ENCODE measurements at regions not wholly inside any gene's neighbourhood (a gene's known extent, or its start where the extent isn't known, plus 50 kb on each side); places are given as distances from the start of the nearest gene placed in this dataset.
"Not testable (repeated sequence)": the region's sequence is repeated elsewhere in the genome, so short reads cannot be mapped to it uniquely, and the experiment has no call there.

DNA sequence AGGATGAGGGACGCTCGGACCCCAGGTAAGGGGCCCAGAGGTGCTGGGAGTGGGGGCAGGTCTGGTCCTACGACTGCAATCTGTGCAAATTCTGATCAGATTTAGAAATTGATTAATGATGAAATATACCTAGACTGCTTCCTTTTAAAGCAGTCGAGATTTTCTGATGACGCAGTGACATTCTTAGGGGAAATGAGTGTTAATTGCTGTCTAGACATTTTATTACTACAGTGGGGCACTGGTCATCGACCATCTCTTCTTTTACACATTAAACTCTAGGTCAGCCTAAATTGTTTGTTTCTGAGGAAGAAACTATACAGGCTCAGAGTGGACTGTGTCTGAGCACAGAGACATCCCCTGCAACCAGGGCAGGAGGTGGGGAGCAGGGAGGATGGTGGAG lies 154.4 kb upstream of the SALL3 start:
- FAIRE-seq = no peak
- no peak for DNase-seq (ENCODE audit: insufficient read length, low spot score)

DNA sequence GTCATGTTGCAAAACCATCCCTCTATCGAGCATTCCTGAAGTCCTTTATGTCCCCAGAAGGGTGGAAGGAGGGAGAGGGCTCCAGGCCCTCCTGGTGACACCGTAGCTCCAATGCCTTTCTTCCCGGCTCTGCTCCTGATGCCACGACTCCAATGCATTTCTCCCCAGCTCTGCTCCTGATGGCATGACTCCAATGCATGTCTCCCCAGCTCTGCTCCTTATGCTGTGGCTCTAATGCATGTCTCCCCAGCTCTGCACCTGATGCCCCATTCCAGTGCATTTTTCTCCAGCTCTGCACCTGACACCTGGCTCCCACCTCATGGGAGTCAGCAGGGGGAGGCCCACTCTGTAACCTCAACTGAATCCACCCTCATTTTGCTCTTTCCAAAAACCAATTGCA lies 153.0 kb upstream of the SALL3 start:
- DNase-seq (ENCODE audit: insufficient read length, low spot score) = no peak
- no peak for FAIRE-seq

DNA sequence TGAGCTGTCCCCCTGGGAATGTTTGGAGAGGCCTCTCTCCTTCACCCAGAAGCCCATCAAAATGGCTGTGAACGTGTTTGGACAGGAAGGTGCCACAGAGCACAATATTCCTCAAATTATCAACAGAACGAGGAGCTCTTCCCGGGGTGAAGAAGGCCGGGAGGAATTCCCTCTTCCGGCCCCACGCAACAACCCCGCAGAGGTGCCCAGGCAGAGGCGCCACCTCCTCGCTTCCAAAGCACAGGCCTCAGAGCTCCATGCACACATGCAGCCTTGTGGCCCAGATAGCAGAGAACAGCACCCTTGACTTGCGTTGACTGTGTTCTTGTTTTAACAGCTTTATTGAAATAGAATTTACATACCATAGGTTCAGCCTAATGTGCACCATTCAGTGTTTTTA lies 152.5 kb upstream of the SALL3 start:
- FAIRE-seq (no peak), DNase-seq (ENCODE audit: insufficient read length, low spot score) (no peak)

DNA sequence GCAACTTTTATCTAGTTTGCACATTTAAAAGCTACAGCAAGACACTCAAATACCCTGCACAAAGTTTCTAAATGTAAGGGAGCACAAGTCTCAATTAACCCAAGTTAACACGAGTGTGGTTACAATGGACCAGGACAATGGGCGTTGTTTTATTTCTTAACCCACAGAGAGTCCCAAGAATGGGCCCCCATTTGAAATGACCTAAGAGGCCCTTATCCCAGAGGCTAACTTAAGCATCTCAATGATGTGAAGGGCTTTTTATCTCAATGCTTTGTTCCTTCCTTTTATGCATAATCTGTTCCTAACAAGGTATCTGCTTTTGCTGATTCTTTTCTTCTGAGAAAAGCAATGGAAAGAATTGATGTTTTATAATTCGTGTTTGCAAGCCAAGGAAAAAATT lies 151.5 kb upstream of the SALL3 start:
- FAIRE-seq = no peak
- no peak for DNase-seq (ENCODE audit: insufficient read length, low spot score)

DNA sequence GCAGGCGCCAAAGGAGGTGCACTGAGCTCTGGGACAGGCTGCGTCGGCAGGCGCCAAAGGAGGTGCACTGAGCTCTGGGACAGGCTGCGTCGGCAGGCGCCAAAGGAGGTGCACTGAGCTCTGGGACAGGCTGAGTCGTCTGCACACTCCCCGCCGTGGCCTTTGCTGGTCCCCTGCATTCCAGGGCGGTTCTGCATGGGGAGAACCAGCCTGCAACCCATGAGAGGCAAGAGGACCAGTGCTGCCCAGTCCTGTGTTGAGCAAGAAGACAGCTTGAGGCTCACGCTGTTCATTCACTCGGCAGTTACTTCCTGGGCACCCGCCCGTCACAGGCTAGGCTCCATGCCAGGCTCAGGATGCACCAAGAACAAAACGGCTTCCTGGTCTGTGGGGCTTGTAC lies 150.6 kb upstream of the SALL3 start:
- FAIRE-seq; DNase-seq (ENCODE audit: insufficient read length, low spot score): not testable (repeated sequence)

DNA sequence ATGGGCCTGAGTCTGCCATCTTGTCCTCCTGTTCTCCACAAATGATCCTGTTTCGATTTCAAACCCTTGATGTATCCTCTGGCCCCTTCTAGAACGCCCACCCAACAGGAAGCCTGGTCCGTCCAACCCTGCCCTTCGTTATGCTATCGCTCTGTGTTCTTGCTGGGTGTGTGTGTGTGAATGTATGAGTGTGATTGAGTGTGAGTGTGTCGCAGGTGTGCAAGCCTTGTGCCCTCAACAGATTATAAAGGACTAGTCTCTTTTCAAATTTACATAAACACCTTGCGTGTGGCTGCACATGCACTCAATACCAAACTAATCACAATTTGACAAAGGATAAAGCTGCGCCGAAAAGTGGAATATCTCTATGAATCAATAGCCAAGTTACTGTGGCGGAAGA lies 149.5 kb upstream of the SALL3 start:
- no peak for DNase-seq (ENCODE audit: insufficient read length, low spot score)

DNA sequence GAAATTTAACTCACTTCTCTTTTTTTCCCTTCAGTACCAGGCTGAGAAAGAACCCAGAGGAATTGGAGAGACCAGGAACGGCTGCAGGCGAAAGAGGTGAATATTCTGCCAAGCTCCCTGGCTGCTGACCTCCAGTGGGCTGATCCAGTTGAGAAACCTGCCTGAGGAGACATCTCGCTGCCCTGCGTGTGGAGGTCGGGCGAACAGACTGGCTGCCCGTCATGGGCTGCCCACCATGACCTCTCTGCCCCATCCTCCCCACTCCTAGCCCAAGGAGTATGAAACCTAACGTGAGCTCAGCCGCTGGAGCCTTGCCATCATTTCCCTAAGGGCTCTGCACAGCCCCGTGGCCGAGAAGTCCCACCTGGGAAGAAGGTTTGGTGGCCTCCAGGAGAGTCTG lies 148.8 kb upstream of the SALL3 start:
- no peak for FAIRE-seq
- no peak for DNase-seq (ENCODE audit: insufficient read length, low spot score)

More for the DNA sequence above, 149.5 kb upstream of the SALL3 start:
- FAIRE-seq = no peak

DNA sequence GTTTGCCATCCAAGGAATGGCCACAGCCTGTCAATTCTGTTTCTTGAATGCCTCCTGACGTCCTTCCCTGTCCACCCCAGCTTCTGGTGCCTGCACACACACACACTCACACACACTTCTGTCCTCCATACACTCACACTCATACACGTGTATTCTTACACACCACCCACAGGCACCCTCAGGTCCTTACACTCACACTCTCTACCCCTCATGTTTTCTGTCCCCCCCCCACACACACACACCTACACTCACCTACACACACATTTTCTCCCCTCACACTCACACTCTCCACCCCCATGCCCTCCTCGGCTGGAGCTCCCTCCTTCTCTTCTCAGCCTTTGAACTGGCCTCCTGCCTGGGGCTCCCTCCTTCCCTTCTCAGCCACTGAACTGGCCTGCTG lies 148.0 kb upstream of the SALL3 start:
- DNase-seq (ENCODE audit: insufficient read length, low spot score) (no peak), FAIRE-seq (no peak)

DNA sequence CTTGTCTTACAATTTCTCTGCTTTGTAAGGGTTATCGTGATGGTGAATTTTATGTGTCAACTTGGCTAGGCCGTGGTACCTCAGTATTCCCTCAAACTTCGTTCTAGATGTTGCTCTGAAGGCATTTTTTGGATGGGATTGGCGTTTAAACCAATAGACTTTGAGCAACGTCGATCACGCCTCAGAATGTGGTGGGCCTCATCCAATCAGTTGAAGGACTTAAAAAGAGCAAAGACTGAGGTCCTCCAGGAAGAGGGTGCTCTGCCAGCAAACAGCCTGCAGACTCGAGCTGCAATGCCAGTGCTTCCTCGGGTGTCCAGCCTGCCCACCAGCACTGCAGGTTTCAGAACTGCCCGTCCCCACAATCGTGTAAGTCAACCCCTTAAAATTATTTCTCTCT lies 145.8 kb upstream of the SALL3 start:
- FAIRE-seq = no peak
- DNase-seq (ENCODE audit: insufficient read length, low spot score) = no peak

DNA sequence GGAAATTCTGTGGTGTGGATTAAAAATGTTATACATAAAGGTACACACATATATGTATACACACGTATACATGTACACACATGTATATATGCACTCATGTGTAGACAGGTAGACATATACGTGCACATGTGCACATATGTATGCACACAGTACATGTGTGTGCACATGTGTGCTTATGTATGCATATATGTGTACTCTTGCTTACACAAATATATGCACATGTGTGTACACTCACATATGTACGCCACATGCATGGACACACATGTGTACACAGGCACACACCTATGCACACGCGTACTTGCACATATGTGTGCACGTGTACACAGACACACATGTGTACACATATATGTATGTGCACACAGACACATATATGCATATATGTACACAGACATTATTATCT lies 142.8 kb upstream of the SALL3 start:
- no peak for DNase-seq (ENCODE audit: insufficient read length, low spot score)
- FAIRE-seq = no peak

DNA sequence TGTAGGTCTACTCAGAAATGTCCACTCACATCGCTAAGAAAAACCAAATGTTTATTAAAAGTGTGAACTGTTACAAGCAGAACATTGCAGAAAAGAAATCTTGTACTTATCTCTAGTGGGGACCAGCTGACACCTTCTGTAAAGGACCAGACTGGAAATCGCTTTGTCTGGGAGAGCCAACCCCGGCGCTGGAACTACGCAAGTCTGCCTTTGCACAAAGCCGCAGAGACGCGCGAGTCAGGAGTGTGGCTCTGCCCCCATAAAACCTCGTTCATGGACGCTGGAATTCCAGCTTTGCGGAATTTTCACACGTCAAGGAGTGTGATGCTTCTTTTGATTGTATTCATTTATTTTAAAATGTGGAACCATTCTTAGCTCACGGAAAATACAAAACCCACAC lies 141.9 kb upstream of the SALL3 start:
- FAIRE-seq (no peak), DNase-seq (ENCODE audit: insufficient read length, low spot score) (no peak)

DNA sequence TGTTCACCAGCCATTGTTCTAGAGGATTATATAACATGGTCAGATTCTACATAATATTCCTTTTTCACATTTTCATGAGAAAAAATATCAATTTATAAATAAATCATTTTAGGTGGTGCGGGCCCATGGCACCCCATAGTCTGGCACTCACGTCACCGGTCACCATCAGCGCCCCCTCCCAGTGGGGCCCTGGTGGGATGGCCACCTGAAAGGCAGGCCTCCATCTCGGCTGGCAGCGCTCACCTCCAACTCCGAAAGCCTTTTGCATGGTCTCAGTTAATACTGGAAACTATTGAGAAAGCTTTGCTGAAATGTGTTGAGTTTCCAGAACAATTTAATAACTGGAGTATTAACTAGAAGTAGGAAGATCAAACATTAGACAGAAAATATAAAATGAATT lies 141.4 kb upstream of the SALL3 start:
- DNase-seq (ENCODE audit: insufficient read length, low spot score) (no peak), FAIRE-seq (no peak)

DNA sequence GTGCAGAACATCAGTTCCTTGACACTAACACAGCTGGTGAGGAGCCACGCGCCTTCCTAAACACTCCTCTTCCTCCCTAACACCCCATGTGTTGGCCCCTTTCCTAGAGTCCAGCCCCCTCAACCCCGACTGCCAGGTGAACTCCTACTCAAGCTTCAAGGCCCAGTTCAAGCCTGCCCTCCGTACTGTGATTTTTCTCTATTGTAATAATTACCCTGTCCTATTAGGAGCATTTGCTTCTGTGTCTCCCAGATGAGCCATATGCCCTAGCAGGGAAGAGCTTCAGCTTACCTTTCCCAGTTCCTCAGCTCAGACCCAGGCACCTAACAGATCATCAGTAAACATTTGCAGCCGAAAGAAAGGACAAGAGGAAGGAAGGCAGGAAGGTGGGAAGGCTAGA lies 130.6 kb upstream of the SALL3 start:
- no peak for FAIRE-seq
- no peak for DNase-seq (ENCODE audit: insufficient read length, low spot score)

DNA sequence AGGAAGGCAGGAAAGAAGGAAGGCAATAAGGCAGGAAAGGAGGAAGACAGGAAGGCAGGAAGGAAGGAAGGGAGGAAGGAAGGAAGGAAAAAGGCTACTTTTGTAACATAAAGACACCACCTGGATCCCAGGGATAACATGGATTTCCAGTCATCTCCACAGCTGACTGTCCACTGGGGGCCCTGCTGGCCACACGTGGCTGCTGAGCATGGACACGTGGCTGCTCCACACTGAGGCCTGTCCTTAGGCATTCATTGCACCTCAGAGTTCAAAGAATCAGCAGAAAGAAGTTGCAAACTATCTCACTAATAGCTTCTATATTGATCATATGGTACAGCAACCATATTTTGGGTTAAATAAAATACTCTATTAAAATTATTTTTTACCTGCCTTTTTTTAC lies 130.2 kb upstream of the SALL3 start:
- DNase-seq (ENCODE audit: insufficient read length, low spot score) (no peak), FAIRE-seq (no peak)

DNA sequence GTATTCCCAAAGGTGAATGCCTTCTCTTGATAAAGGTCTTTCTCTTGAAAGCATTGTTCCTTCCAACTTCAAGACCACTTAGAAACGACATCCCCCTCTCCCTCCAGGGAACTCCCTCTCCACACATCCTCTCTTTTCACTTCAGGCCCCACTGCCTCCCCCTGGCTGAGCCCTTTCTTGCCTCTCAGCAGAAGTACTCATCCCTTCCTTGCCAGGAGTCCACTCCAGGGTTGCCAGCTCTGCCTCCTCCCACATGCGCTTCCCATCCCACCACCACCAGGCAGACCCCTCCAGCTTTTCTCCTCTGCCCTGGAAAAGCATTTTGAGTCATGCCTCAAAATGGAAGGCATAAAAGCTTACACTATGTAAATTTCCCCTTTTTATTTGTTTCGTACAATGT lies 126.3 kb upstream of the SALL3 start:
- FAIRE-seq (no peak), DNase-seq (ENCODE audit: insufficient read length, low spot score) (no peak)

DNA sequence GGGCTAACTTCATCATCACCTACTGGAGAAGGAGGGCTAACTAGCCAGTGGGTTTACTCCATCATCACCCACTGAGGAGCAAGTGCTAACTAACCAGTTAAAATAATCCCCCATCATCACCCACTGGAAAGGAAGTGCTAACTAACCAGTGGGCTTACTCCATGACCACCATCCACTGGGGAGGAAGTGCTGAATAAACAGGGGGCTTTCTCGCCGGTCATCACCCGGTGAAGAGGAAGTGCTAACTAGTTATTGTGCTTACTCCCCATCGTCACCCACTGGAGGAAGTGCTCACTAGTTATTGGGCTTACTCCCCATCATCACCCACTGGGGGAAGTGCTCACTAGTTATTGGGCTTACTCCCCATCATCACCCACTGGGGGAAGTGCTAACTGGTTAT lies 124.4 kb upstream of the SALL3 start:
- no peak for DNase-seq (ENCODE audit: insufficient read length, low spot score)
- FAIRE-seq = no peak

DNA sequence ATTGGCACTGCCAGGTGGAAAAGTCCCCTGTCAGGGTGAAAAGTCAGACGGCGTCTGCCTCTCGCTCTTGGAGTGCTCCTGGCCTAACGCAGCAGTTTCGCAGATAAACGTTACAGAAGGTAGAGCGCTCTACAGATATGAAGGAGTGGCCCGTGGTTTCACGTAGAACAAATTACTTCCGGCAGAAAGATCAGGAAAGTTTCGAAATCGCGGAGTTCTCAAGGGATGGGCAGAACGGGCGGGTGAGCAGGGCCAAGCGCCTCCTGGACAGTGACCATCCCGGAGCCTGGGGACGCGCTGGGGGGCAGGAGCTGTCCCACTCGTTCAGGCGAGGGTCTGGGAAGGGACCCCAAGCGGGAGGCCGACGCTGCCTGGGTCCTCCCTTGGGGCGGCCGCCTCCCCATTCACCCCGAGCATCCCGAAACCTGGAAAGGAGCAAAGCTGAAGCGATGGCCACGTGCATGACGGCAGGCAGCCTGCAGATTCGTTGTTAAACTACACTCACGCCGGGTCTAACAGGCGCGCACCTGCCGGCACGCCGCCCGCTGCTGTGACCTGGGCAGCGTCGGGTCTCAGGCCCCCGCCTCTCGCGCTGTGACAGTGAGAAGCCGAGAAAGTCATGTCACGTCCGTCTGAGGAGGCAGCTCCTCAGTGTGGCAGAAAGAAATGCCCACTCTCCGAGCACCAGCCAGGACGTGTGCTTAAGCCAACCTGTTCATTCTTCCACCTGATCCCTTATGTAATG lies 122.9 kb upstream of the SALL3 start:
- no peak for DNase-seq (ENCODE audit: insufficient read length, low spot score)
- no peak for FAIRE-seq

DNA sequence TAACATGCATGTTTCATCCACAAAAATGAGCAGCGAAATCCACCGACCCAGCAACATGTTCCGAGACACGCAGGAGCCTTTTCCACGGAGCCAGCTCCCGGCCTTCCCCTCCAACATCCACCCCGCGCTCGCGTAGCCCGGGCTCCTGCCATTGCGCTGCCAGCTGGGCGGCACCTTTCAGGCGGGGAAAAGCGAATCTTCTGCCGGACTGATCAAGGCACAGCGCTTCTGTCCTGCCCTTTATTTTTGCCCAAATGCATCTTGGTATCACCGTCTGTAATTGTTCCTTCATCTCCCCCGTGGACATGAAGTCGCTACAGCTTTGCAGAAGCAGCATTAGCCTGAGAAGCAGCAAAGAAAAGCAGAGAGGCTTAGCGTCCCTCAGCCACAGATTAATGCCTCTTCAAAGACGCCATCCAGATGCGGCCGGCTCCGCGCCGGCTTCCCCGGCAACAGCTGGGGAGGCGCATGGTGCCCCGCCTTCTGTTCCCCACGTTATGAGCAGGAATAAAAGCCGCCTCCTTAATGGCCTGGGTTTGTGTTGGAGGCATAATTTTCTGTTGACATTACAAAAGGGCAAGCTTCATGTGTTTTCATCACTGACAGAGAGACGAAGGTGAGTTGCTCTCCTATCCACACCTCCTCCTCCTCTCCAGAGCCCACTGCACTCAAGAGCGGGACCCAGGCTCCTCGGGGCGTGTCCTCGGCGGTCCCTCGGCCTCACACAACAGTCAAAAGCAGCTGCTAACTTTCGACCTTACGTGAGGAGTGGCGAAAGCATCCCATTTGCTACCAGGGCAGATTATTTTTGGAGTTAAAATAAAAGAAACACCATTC lies 122.1 kb upstream of the SALL3 start:
- no peak for FAIRE-seq
- no peak for DNase-seq (ENCODE audit: insufficient read length, low spot score)

DNA sequence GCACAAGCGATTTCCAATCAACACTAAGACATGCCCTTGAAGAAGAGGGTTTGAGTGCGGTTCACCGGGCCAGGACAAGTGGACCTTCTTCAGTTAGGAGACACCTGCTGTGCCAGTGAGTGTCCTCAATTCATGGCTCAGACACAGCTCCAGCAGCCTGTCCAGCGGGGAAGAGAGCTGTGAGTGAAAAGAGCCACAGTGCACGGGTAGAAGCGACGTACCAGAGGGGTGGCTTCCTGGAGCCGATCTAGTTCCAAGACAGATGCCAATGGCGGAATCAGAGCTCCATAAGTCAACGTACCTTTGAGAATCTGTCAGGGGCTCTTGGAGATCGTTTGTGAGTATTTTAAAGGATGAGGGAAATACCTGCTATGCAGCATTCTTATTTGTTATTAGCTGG lies 119.9 kb upstream of the SALL3 start:
- DNase-seq (ENCODE audit: insufficient read length, low spot score) (no peak), FAIRE-seq (no peak)

DNA sequence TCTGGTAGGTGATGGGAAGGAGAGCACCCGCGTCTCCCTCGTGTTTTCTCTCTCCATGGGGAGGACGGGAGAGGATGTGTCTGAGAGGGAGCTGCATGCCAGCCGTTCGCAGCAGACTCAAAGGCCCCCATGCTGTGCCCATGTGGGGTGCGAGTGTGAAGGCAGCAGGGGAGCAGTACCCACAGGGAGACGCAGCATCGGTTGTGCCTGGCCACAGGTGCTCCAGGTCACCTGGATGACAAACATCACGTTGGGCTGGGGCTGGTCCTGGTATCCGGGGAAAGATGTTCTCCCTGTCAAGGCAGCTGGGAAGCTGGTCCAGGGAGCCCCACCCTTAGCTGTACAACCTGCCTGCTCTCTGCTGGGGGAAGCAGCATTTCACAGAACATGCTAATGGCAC lies 119.5 kb upstream of the SALL3 start:
- no peak for DNase-seq (ENCODE audit: insufficient read length, low spot score)
- FAIRE-seq = no peak

DNA sequence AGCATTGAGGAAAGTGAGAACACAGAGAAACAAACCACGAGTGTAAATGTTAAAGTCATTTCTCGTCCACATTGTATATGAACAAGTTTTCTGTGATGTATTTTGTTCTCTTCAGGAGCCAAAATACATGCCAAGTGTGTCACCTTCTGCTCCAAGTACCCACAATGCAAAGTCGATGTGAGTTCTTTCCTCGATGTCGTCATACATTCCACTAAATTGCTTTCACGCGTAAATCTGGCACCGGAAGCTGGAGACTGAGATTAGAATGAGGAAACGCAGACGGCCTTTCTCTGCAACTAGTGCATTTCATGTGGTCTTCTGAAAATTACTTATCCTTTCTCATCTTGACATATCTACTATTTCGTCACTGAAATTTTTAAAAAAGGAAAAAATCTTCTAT lies 118.5 kb upstream of the SALL3 start:
- DNase-seq (ENCODE audit: insufficient read length, low spot score) = no peak
- no peak for FAIRE-seq

DNA sequence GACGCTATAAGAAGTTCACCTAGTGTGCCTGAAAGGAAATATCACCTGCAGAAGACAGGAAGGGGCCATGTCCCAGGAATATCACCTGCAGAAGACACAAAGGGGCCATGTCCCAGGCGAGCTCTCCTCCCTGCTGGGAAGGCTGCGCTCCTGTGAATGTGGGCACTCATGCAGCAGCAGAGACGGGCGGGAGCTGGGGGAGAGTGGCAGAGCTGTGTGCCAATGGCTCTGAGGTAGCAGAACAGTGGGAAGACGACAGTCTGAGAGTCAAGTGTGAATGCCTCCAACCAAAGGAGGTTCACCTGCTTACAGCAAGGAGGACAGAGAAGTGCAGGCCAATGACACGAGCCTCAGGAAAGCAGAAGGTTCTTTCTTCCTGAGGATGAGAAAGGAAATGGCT lies 117.9 kb upstream of the SALL3 start:
- FAIRE-seq (no peak), DNase-seq (ENCODE audit: insufficient read length, low spot score) (no peak)

All from HTR-8/SVneo (cell line).